ENCODE measurements at regions not wholly inside any gene's neighbourhood (a gene's known extent, or its start where the extent isn't known, plus 50 kb on each side); places are given as distances from the start of the nearest gene placed in this dataset.
A peak's percentile ranks its signal among the peaks of the same experiment; 100 is the strongest.

GRCh38 chr13:47628666-47629065 lies 372.4 kb downstream of the SUCLA2 start:
- FAIRE-seq (no peak), DNase-seq (ENCODE audit: low spot score) (no peak)

GRCh38 chr13:47623862-47624261 lies 377.2 kb downstream of the SUCLA2 start:
- no peak for FAIRE-seq

GRCh38 chr13:47621931-47622330 lies 379.1 kb downstream of the SUCLA2 start:
- no peak for FAIRE-seq

More at GRCh38 chr13:47623862-47624261, 377.2 kb downstream of the SUCLA2 start:
- no peak for DNase-seq (ENCODE audit: low spot score)

GRCh38 chr13:47611664-47612288 lies 389.3 kb downstream of the SUCLA2 start:
- no peak for DNase-seq (ENCODE audit: low spot score)
- FAIRE-seq: no peak

More at GRCh38 chr13:47621931-47622330, 379.1 kb downstream of the SUCLA2 start:
- DNase-seq (ENCODE audit: low spot score): peak; percentile 18

- DNase-seq (ENCODE audit: low spot score) (no peak), FAIRE-seq (no peak)
These were observed 390.4 kb downstream of the SUCLA2 start for GRCh38 chr13:47610687-47611086.

- no peak for FAIRE-seq
- DNase-seq (ENCODE audit: low spot score): no peak
These were observed 397.7 kb downstream of the SUCLA2 start for GRCh38 chr13:47603365-47603764.

GRCh38 chr13:47598340-47598911 lies 402.6 kb downstream of the SUCLA2 start:
- DNase-seq (ENCODE audit: low spot score) (no peak), FAIRE-seq (no peak)

- FAIRE-seq: no peak
- DNase-seq (ENCODE audit: low spot score): no peak
These were observed 406.2 kb downstream of the SUCLA2 start for GRCh38 chr13:47594833-47595232.

GRCh38 chr13:47592256-47592655 lies 408.8 kb downstream of the SUCLA2 start:
- FAIRE-seq (no peak), DNase-seq (ENCODE audit: low spot score) (no peak)

GRCh38 chr13:47588676-47589075 lies 412.4 kb downstream of the SUCLA2 start:
- FAIRE-seq: no peak

GRCh38 chr13:47572375-47572774 lies 428.7 kb downstream of the SUCLA2 start:
- FAIRE-seq (no peak), DNase-seq (ENCODE audit: low spot score) (no peak)

More at GRCh38 chr13:47588676-47589075, 412.4 kb downstream of the SUCLA2 start:
- no peak for DNase-seq (ENCODE audit: low spot score)

GRCh38 chr13:47564041-47564440 lies 437.0 kb downstream of the SUCLA2 start:
- FAIRE-seq (no peak), DNase-seq (ENCODE audit: low spot score) (no peak)

- DNase-seq (ENCODE audit: low spot score): no peak
- FAIRE-seq: no peak
These were observed 444.4 kb downstream of the SUCLA2 start for GRCh38 chr13:47556703-47557102.

GRCh38 chr13:47555235-47555634 lies 445.8 kb downstream of the SUCLA2 start:
- DNase-seq (ENCODE audit: low spot score): peak; percentile 26
- FAIRE-seq: no peak

- DNase-seq (ENCODE audit: low spot score) (no peak), FAIRE-seq (no peak)
These were observed 447.6 kb downstream of the SUCLA2 start for GRCh38 chr13:47553329-47553977.

GRCh38 chr13:47549219-47549752 lies 451.8 kb downstream of the SUCLA2 start:
- no peak for FAIRE-seq
- no peak for DNase-seq (ENCODE audit: low spot score)

- FAIRE-seq: no peak
- DNase-seq (ENCODE audit: low spot score): no peak
These were observed 452.7 kb downstream of the SUCLA2 start for GRCh38 chr13:47548294-47548840.

- FAIRE-seq (no peak), DNase-seq (ENCODE audit: low spot score) (no peak)
These were observed 454.5 kb downstream of the SUCLA2 start for GRCh38 chr13:47546391-47547225.

GRCh38 chr13:47545201-47546024 lies 455.7 kb downstream of the SUCLA2 start:
- DNase-seq (ENCODE audit: low spot score) (no peak), FAIRE-seq (no peak)

- FAIRE-seq: no peak
- no peak for DNase-seq (ENCODE audit: low spot score)
These were observed 461.8 kb downstream of the SUCLA2 start for GRCh38 chr13:47539317-47539716.
